ENCODE measurements at regions not wholly inside any gene's neighbourhood (a gene's known extent, or its start where the extent isn't known, plus 50 kb on each side); places are given as distances from the start of the nearest gene placed in this dataset.

DNA sequence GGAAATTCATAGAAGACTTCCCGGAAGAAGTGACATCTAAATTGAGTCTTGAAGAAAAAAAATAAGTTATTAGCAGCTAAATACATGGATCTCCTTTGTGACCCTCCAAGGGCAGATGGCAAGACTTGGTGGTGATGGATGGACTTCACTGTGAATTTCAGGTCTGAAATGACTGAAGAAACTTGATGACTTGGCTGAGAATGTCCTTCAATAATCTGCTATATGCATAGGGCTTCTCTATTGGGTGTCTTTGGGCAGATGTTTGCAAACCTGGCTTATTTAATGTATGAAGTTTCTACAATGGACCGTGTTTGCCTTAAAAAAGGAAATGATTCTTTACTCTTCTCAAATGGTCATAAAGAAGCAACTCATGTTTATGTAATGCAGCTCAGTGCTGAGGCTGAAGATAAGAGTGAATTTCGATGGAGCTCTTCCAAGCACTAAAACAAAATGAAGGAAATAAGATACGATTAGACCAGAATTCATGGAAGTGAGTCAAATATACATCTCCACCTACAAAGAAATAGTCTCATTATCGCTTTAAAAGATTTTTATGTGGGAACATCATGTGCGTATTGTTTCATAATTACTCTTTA, 116.6 kb upstream of the WDR11 start:
- ChIA-PET POLR2A (no interaction called here), CTCF (ENCODE audit: low intra/inter-chr PET ratio) (no interaction called here)
- Histone ChIP-seq H2AFZ (ENCODE audit: low read depth, low read length) (no peak overlapping the region), H3K36me3 (ENCODE audit: control insufficient read depth, insufficient read depth, low read length) (no peaks in the 10 kb centered on the region), H3K79me2 (ENCODE audit: control insufficient read depth, insufficient read depth, low read length) (no peaks in the 10 kb centered on the region), H3K27me3 (ENCODE audit: control insufficient read depth in 2 of 2, insufficient read depth in 2 of 2, low read length in 2 of 2) (no peaks in the 10 kb centered on the region), H3K4me1 (replicated peaks in 1 of 2; ENCODE audit: control insufficient read depth in 2 of 2, insufficient read depth in 2 of 2, low read length in 2 of 2) (no peaks in the 10 kb centered on the region), H3K9ac (ENCODE audit: insufficient read depth in 1 of 2, low read depth in 2 of 2, low read length in 2 of 2) (no peak overlapping the region), H3K27ac (ENCODE audit: extremely low read depth, low read depth, low read length) (no peak overlapping the region), H3K4me2 (ENCODE audit: insufficient read depth, low read length) (no peak overlapping the region), H4K20me1 (replicated peaks; ENCODE audit: control insufficient read depth, insufficient read depth, low read length) (no peaks in the 10 kb centered on the region), H3K9me1 (ENCODE audit: control insufficient read depth, insufficient read depth, low read length) (no peaks in the 10 kb centered on the region), H3K9me3 (replicated peaks; ENCODE audit: control insufficient read depth, insufficient read depth, low read depth, low read length) (no peaks in the 10 kb centered on the region), H3K4me3 (no peak overlapping the region)
- 10% methylated on average over 6 of the region's 6 CpGs for WGBS (ENCODE audit: insufficient coverage, low coverage, missing lambda C conversion rate)
- TF ChIP-seq HLTF (IDR thresholded peaks at IDR 0.05) (no peak), SAFB2 (IDR thresholded peaks at IDR 0.05; ENCODE audit: borderline replicate concordance, low read depth, low read length, severe bottlenecking) (no peak), XRCC3 (IDR thresholded peaks at IDR 0.05) (no peak), HES1 (IDR thresholded peaks at IDR 0.05; ENCODE audit: low read depth) (no peak), PHTF2 (CRISPR knock-in tag; IDR thresholded peaks at IDR 0.05) (no peak), ZNF277 (CRISPR knock-in tag; IDR thresholded peaks at IDR 0.05; ENCODE audit: borderline replicate concordance) (no peak), BRD4 (IDR thresholded peaks at IDR 0.05) (no peak), MCM2 (IDR thresholded peaks at IDR 0.05; ENCODE audit: low read depth) (no peak), SAP30 (IDR thresholded peaks at IDR 0.05; ENCODE audit: borderline replicate concordance, insufficient read depth, low read depth, low read length, poor library complexity, severe bottlenecking) (no peak), BMI1 (IDR thresholded peaks at IDR 0.05; ENCODE audit: low read length) (no peak), ZNF57 (CRISPR knock-in tag; IDR thresholded peaks at IDR 0.05) (no peak)
- TF ChIP-seq, protein P1, sequence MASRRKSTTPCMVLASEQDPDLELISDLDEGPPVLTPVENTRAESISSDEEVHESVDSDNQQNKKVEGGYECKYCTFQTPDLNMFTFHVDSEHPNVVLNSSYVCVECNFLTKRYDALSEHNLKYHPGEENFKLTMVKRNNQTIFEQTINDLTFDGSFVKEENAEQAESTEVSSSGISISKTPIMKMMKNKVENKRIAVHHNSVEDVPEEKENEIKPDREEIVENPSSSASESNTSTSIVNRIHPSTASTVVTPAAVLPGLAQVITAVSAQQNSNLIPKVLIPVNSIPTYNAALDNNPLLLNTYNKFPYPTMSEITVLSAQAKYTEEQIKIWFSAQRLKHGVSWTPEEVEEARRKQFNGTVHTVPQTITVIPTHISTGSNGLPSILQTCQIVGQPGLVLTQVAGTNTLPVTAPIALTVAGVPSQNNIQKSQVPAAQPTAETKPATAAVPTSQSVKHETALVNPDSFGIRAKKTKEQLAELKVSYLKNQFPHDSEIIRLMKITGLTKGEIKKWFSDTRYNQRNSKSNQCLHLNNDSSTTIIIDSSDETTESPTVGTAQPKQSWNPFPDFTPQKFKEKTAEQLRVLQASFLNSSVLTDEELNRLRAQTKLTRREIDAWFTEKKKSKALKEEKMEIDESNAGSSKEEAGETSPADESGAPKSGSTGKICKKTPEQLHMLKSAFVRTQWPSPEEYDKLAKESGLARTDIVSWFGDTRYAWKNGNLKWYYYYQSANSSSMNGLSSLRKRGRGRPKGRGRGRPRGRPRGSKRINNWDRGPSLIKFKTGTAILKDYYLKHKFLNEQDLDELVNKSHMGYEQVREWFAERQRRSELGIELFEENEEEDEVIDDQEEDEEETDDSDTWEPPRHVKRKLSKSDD (conservative IDR thresholded peaks at IDR 0.05; ENCODE audit: low read length): no peak
- TF ChIP-seq, protein P2, sequence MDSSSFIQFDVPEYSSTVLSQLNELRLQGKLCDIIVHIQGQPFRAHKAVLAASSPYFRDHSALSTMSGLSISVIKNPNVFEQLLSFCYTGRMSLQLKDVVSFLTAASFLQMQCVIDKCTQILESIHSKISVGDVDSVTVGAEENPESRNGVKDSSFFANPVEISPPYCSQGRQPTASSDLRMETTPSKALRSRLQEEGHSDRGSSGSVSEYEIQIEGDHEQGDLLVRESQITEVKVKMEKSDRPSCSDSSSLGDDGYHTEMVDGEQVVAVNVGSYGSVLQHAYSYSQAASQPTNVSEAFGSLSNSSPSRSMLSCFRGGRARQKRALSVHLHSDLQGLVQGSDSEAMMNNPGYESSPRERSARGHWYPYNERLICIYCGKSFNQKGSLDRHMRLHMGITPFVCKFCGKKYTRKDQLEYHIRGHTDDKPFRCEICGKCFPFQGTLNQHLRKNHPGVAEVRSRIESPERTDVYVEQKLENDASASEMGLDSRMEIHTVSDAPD (CRISPR knock-in tag; IDR thresholded peaks at IDR 0.05): no peak
- FAIRE-seq (no peak), ATAC-seq (no peak), DNase-seq (ENCODE audit: extremely low read depth in 1 of 4, low spot score in 3 of 4) (no peak)
- in situ Hi-C loops (cut with MboI) (no loop called here), intact Hi-C loops (cut with micrococcal nuclease) (loop anchor here (5.0 kb wide), 1 partner anchor 312 kb away; no protein-coding TSS in a partner anchor)
- no TSS peak for BruUV-seq (replicated peaks)
